GM18868 (cell line): ENCODE measurements at regions not wholly inside any gene's neighbourhood (a gene's known extent, or its start where the extent isn't known, plus 50 kb on each side); places are given as distances from the start of the nearest gene placed in this dataset.

ENCODE experiments used
- ATAC-seq: cut with Tn5 transposase; IDR thresholded peaks from one replicate; pipeline ENCODE4 v1.9.1; 2021; ENCODE audit warnings: mild to moderate bottlenecking, moderate library complexity; ENCODE audit not compliant: unreplicated experiment

GRCh38 chr2:6384341-6384740 is 481.4 kb downstream of the CMPK2 start:
- ATAC-seq: no peak

GRCh38 chr2:6392354-6392753 is 473.4 kb downstream of the CMPK2 start:
- no peak for ATAC-seq

GRCh38 chr2:6392966-6393365 is 472.7 kb downstream of the CMPK2 start:
- ATAC-seq: no peak

- no peak for ATAC-seq
Observed at GRCh38 chr2:6393819-6394218, 471.9 kb downstream of the CMPK2 start.

- no peak for ATAC-seq
Observed at GRCh38 chr2:6394276-6394675, 471.4 kb downstream of the CMPK2 start.

- ATAC-seq: no peak
Observed at GRCh38 chr2:6398421-6398820, 467.3 kb downstream of the CMPK2 start.

- no peak for ATAC-seq
Observed at GRCh38 chr2:6401301-6401700, 464.4 kb downstream of the CMPK2 start.

- ATAC-seq: no peak
Observed at GRCh38 chr2:6408057-6408456, 457.6 kb downstream of the CMPK2 start.

GRCh38 chr2:6410313-6410712 is 455.4 kb downstream of the CMPK2 start:
- ATAC-seq: no peak

- no peak for ATAC-seq
Observed at GRCh38 chr2:6412533-6413091, 453.1 kb downstream of the CMPK2 start.

- ATAC-seq: no peak
Observed at GRCh38 chr2:6417050-6417449, 448.7 kb downstream of the CMPK2 start.

GRCh38 chr2:6418291-6418690 is 447.4 kb downstream of the CMPK2 start:
- ATAC-seq: no peak

- ATAC-seq: no peak
Observed at GRCh38 chr2:6421138-6421730, 444.5 kb downstream of the CMPK2 start.

GRCh38 chr2:6421888-6422287 is 443.8 kb downstream of the CMPK2 start:
- no peak for ATAC-seq

- ATAC-seq: peak; percentile 70
Observed at GRCh38 chr2:6423157-6423556, 442.6 kb downstream of the CMPK2 start.

- ATAC-seq: no peak
Observed at GRCh38 chr2:6423944-6424343, 441.8 kb downstream of the CMPK2 start.

GRCh38 chr2:6425032-6425431 is 440.7 kb downstream of the CMPK2 start:
- no peak for ATAC-seq

GRCh38 chr2:6429210-6429986 is 436.3 kb downstream of the CMPK2 start:
- no peak for ATAC-seq

GRCh38 chr2:6434438-6434837 is 431.3 kb downstream of the CMPK2 start:
- ATAC-seq: no peak

GRCh38 chr2:6441800-6442199 is 423.9 kb downstream of the CMPK2 start:
- no peak for ATAC-seq

GRCh38 chr2:6442252-6442985 is 423.3 kb downstream of the CMPK2 start:
- peak; percentile 71 for ATAC-seq
